ENCODE measurements at regions not wholly inside any gene's neighbourhood (a gene's known extent, or its start where the extent isn't known, plus 50 kb on each side); places are given as distances from the start of the nearest gene placed in this dataset.

GRCh38 chr13:78430166-78430791 is 173.1 kb downstream of the POU4F1 start:
- no peak overlapping the region for H3K4me2 ChIP-seq (ENCODE audit: low read length)
- H3K27me3 ChIP-seq (ENCODE audit: low read depth, low read length) = no peaks in the 10 kb centered on the region
- no peak overlapping the region for H3K9ac ChIP-seq (ENCODE audit: low read length)
- H3K9me3 ChIP-seq (ENCODE audit: insufficient read depth, low read length) = no peaks in the 10 kb centered on the region
- H4K20me1 ChIP-seq (ENCODE audit: insufficient read depth, low read length) = no peaks in the 10 kb centered on the region
- no peak for TF ChIP-seq EZH2phosphoT487 (IDR thresholded peaks at IDR 0.05; ENCODE audit: low read depth)
- TF ChIP-seq CTCF (IDR thresholded peaks at IDR 0.05; ENCODE audit: low read depth, low read length) = no peak
- H3K4me3 ChIP-seq (ENCODE audit: low read length) = no peak overlapping the region
- H3K79me2 ChIP-seq (ENCODE audit: low read length) = no peaks in the 10 kb centered on the region
- no peak overlapping the region for H3K27ac ChIP-seq (ENCODE audit: low read length)
- H2AFZ ChIP-seq (ENCODE audit: low read depth, low read length) = no peak overlapping the region
- no peaks in the 10 kb centered on the region for H3K4me1 ChIP-seq (ENCODE audit: low read length)
- no peaks in the 10 kb centered on the region for H3K36me3 ChIP-seq (replicated peaks; ENCODE audit: low read depth, low read length)

- no peaks in the 10 kb centered on the region for H3K4me1 ChIP-seq (ENCODE audit: low read length)
- H2AFZ ChIP-seq (ENCODE audit: low read depth, low read length) = no peak overlapping the region
- no peak overlapping the region for H3K9ac ChIP-seq (ENCODE audit: low read length)
- H3K27ac ChIP-seq (ENCODE audit: low read length) = no peak overlapping the region
- H3K4me3 ChIP-seq (ENCODE audit: low read length) = no peak overlapping the region
- no peaks in the 10 kb centered on the region for H4K20me1 ChIP-seq (ENCODE audit: insufficient read depth, low read length)
- H3K36me3 ChIP-seq (replicated peaks; ENCODE audit: low read depth, low read length) = no peaks in the 10 kb centered on the region
- TF ChIP-seq EZH2phosphoT487 (IDR thresholded peaks at IDR 0.05; ENCODE audit: low read depth) = no peak
- TF ChIP-seq CTCF (IDR thresholded peaks at IDR 0.05; ENCODE audit: low read depth, low read length) = no peak
- no peak overlapping the region for H3K4me2 ChIP-seq (ENCODE audit: low read length)
- no peaks in the 10 kb centered on the region for H3K9me3 ChIP-seq (ENCODE audit: insufficient read depth, low read length)
- H3K27me3 ChIP-seq (ENCODE audit: low read depth, low read length) = no peaks in the 10 kb centered on the region
- no peaks in the 10 kb centered on the region for H3K79me2 ChIP-seq (ENCODE audit: low read length)
Measured at GRCh38 chr13:78428646-78429045, 174.7 kb downstream of the POU4F1 start.

- H4K20me1 ChIP-seq (ENCODE audit: insufficient read depth, low read length) = no peaks in the 10 kb centered on the region
- H3K9me3 ChIP-seq (ENCODE audit: insufficient read depth, low read length) = no peaks in the 10 kb centered on the region
- no peak overlapping the region for H3K9ac ChIP-seq (ENCODE audit: low read length)
- TF ChIP-seq CTCF (IDR thresholded peaks at IDR 0.05; ENCODE audit: low read depth, low read length) = no peak
- TF ChIP-seq EZH2phosphoT487 (IDR thresholded peaks at IDR 0.05; ENCODE audit: low read depth) = no peak
- H3K4me2 ChIP-seq (ENCODE audit: low read length) = no peak overlapping the region
- peaks cover 2% of the 10 kb centered on the region for H3K4me1 ChIP-seq (ENCODE audit: low read length)
- no peak overlapping the region for H3K27ac ChIP-seq (ENCODE audit: low read length)
- no peak overlapping the region for H2AFZ ChIP-seq (ENCODE audit: low read depth, low read length)
- no peaks in the 10 kb centered on the region for H3K27me3 ChIP-seq (ENCODE audit: low read depth, low read length)
- H3K79me2 ChIP-seq (ENCODE audit: low read length) = no peaks in the 10 kb centered on the region
- no peaks in the 10 kb centered on the region for H3K36me3 ChIP-seq (replicated peaks; ENCODE audit: low read depth, low read length)
- H3K4me3 ChIP-seq (ENCODE audit: low read length) = no peak overlapping the region
Measured at GRCh38 chr13:78426183-78426582, 177.2 kb downstream of the POU4F1 start.

- Histone ChIP-seq H3K9ac (ENCODE audit: low read length) (no peak overlapping the region), H3K9me3 (ENCODE audit: insufficient read depth, low read length) (no peaks in the 10 kb centered on the region), H3K27ac (ENCODE audit: low read length) (no peak overlapping the region)
Measured at GRCh38 chr13:78420814-78421213, 182.5 kb downstream of the POU4F1 start.

More at GRCh38 chr13:78420814-78421213, 182.5 kb downstream of the POU4F1 start:
- no peaks in the 10 kb centered on the region for H3K27me3 ChIP-seq (ENCODE audit: low read depth, low read length)
- H4K20me1 ChIP-seq (ENCODE audit: insufficient read depth, low read length) = no peaks in the 10 kb centered on the region
- no peaks in the 10 kb centered on the region for H3K36me3 ChIP-seq (replicated peaks; ENCODE audit: low read depth, low read length)
- no peak overlapping the region for H3K4me3 ChIP-seq (ENCODE audit: low read length)
- no peaks in the 10 kb centered on the region for H3K79me2 ChIP-seq (ENCODE audit: low read length)
- H2AFZ ChIP-seq (ENCODE audit: low read depth, low read length) = peak overlapping the region; percentile 65; the same call in 1 of the 2 replicates
- H3K4me1 ChIP-seq (ENCODE audit: low read length) = peaks cover 10% of the 10 kb centered on the region
- peak overlapping the region; percentile 54 for H3K4me2 ChIP-seq (ENCODE audit: low read length)
- TF ChIP-seq CTCF (IDR thresholded peaks at IDR 0.05; ENCODE audit: low read depth, low read length) (peak; percentile 50), EZH2phosphoT487 (IDR thresholded peaks at IDR 0.05; ENCODE audit: low read depth) (no peak)
